ACHN (cell line): ENCODE measurements at regions not wholly inside any gene's neighbourhood (a gene's known extent, or its start where the extent isn't known, plus 50 kb on each side); places are given as distances from the start of the nearest gene placed in this dataset.

Experiments
- DNase-seq: peaks from one replicate; pipeline ENCODE4 v3.0.0-alpha.2; 2015
- in situ Hi-C: cut with HindIII; loops from 2 replicates; pipeline ENCODE4 v1.10.0; 2017; ENCODE audit warnings: low sequenced_read_pairs, low pct_ligation_motif_present, low pct_unique_long_range_greater_than_20kb

- DNase-seq: no peak
- in situ Hi-C loops: no loop called here
These were observed 869.2 kb downstream of the BCL11A start for GRCh38 chr2:59684116-59684770.

GRCh38 chr2:59680863-59681262 is 872.6 kb downstream of the BCL11A start:
- DNase-seq: no peak
- in situ Hi-C loops: no loop called here

GRCh38 chr2:59677158-59677557 is 876.3 kb downstream of the BCL11A start:
- in situ Hi-C loops: no loop called here
- no peak for DNase-seq

- in situ Hi-C loops: no loop called here
- DNase-seq: no peak
These were observed 879.4 kb downstream of the BCL11A start for GRCh38 chr2:59674100-59674499.

GRCh38 chr2:59665021-59665420 is 888.4 kb downstream of the BCL11A start:
- in situ Hi-C loops: no loop called here
- no peak for DNase-seq

GRCh38 chr2:59662127-59662861 is 891.2 kb downstream of the BCL11A start:
- in situ Hi-C loops: no loop called here
- no peak for DNase-seq

GRCh38 chr2:59660262-59660661 is 893.2 kb downstream of the BCL11A start:
- in situ Hi-C loops: no loop called here

GRCh38 chr2:59658906-59659635 is 894.4 kb downstream of the BCL11A start:
- no peak for DNase-seq
- in situ Hi-C loops: no loop called here

More at GRCh38 chr2:59660262-59660661, 893.2 kb downstream of the BCL11A start:
- DNase-seq: no peak

- DNase-seq: no peak
- in situ Hi-C loops: no loop called here
These were observed 897.6 kb downstream of the BCL11A start for GRCh38 chr2:59655809-59656208.

GRCh38 chr2:59654710-59655109 is 898.7 kb downstream of the BCL11A start:
- in situ Hi-C loops: no loop called here
- no peak for DNase-seq

GRCh38 chr2:59653164-59653563 is 900.3 kb downstream of the BCL11A start:
- DNase-seq: no peak
- in situ Hi-C loops: no loop called here

GRCh38 chr2:59630789-59631188 is 922.7 kb downstream of the BCL11A start:
- DNase-seq: no peak

GRCh38 chr2:59627599-59627998 is 925.9 kb downstream of the BCL11A start:
- DNase-seq: no peak
- in situ Hi-C loops: no loop called here

More at GRCh38 chr2:59630789-59631188, 922.7 kb downstream of the BCL11A start:
- in situ Hi-C loops: no loop called here

GRCh38 chr2:59622599-59623308 is 930.7 kb downstream of the BCL11A start:
- DNase-seq: no peak
- in situ Hi-C loops: no loop called here

- no peak for DNase-seq
- in situ Hi-C loops: no loop called here
These were observed 949.3 kb downstream of the BCL11A start for GRCh38 chr2:59604123-59604522.

- in situ Hi-C loops: no loop called here
- DNase-seq: no peak
These were observed 958.7 kb downstream of the BCL11A start for GRCh38 chr2:59594671-59595222.

GRCh38 chr2:59590798-59591197 is 962.7 kb downstream of the BCL11A start:
- in situ Hi-C loops: no loop called here
- no peak for DNase-seq

- in situ Hi-C loops: no loop called here
- no peak for DNase-seq
These were observed 963.6 kb downstream of the BCL11A start for GRCh38 chr2:59589881-59590280.

- in situ Hi-C loops: no loop called here
- no peak for DNase-seq
These were observed 965.2 kb downstream of the BCL11A start for GRCh38 chr2:59588286-59588685.
